Hematopoietic multipotent progenitor cell treated with erythropoietin and hydrocortisone succinate and interleukin-3 and kit ligand, for 4 days (in vitro differentiated cells): ENCODE measurements at regions not wholly inside any gene's neighbourhood (a gene's known extent, or its start where the extent isn't known, plus 50 kb on each side); places are given as distances from the start of the nearest gene placed in this dataset.

Experiments used
- DNase-seq: peaks from one replicate; pipeline ENCODE4 v3.0.0-alpha.2; 2015

- DNase-seq: no peak
Observed at GRCh38 chr2:240287496-240288086, 147.1 kb upstream of the OTOS start.

DNA sequence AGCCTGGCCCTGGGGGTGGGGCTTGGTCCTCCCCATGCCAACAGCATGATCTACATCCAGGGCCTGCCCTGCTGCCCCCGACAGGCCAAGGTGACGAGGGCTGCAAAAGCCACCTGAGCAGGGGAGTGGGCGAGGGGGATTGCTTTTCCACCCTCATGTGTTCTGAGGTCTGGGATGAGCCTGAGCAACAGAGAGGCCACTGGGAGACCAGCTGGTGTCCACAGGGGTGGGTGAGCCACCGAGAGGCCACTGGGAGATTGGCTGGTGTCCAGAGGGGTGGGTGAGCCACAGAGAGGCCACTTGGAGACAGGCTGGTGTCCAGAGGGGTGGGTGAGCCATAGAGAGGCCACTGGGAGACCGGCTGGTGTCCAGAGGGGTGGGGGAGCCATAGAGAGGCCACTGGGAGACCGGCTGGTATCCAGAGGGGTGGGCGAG is 147.4 kb upstream of the GPC1 start:
- no peak for DNase-seq

DNA sequence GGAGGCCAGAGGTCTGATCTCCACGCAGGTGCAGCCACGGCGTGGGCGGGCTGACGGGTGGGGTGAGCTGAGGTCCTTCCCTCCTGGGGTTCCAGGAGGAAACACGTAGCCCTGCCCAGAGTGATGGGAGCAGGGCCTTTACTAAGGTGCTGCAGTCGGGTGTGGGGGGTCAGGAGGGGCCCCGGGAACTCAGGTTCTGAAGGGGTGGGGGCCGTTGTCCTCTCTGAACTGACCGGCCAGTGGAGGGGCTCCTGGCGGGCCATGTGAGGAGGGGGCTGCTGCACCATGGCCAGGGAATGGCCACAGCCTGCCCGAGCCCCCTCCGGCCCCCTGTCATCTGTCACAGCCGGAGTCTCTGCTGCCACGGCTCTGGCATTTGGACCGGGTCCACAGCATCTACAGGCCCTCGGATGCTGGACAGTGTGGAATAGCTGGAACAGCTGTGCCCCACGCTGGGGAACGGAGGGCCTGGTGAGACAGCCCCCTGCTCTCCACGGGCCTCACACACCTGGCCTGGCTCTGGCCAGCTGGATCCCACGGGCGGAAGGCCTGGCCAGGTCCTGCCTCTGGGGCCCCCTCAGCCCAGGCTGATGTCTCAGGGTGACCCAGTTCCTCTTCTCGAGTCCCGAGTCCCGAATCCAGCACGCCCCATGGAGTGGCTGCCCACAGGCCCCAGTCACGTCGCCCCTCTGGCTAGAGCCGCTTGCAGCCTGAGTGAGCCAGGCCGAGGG is 145.6 kb upstream of the GPC1 start:
- DNase-seq: no peak

GRCh38 chr2:240290432-240291336 is 144.8 kb upstream of the GPC1 start:
- DNase-seq: no peak

- no peak for DNase-seq
Observed at GRCh38 chr2:240291337-240292034, 144.0 kb upstream of the GPC1 start.

GRCh38 chr2:240292035-240292574 is 143.4 kb upstream of the GPC1 start:
- DNase-seq: no peak

- no peak for DNase-seq
Observed at GRCh38 chr2:240292619-240293525, 142.6 kb upstream of the GPC1 start.

- DNase-seq: no peak
Observed at GRCh38 chr2:240293557-240294461, 141.7 kb upstream of the GPC1 start.

DNA sequence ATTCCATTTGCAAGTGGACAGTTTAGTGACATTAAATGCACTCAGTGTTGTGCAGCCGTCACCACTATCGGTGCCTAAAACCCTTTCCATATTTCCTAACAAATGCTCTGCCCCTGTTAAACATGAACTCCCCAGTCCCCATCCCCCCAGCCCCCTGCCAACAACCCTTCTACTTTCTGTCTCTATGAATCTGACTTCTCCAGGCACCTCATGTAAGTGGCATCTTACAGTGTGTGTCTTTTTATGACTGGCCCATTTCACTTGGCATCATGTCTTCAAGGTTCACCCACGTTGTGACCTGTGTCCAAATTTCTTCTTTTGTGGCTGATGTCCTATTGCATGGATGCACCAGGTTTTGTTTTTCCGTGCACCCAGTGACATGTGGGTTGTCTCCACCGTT is 140.9 kb upstream of the GPC1 start:
- no peak for DNase-seq

DNA sequence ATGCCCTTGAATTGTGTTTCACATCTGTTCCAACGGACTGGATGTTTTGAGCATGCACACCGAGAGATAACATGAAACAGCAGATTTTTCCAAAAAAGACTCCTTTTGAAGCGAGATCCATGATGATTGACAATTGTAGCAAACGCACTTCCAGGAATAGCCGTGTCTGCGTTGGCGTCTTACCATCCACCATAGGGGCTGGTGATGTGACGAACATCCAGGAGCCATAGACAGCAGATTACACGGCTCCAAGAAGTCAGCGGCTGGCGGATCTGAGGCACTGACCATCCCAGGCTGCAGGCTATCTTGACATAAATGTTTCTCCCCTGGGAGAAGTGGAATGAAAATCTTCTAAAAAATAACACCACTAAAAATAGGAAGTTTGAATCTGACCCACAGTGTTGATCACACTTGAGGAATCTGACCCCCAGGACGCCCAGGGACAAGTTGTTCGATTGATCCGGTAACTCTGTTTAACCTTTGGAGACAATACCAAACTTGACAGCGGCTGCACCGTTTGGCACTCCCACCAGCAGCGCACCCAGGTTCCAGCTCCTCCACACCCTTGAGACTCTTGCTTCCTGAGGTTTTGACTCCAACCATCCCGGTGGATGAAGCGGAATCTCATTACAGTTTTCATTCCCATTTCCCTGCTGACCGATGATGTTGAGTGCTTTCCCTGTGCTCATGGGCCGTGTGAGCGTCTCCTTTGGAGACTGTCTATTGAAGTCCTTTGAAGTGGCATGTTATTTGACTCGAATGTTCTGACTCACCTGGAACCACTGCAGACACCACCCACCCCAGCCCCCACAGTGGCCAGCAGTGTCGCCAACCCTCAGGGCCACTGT is 140.0 kb upstream of the GPC1 start:
- no peak for DNase-seq

DNA sequence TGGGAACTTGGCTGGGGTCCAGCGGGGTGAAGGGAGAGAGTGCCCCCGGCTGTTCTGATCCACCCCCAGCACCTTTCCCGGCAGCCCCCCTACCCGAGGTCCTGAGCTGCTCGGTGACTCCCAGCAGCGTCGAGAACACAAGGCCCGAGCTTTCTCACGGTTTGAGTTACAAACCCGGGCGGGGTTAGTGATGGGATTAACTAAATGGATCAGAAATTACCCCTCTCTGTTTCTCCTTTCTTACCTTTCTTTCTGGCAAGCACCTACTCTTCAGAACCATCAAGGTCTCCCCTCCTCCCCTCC is 139.4 kb upstream of the GPC1 start:
- DNase-seq: no peak

DNA sequence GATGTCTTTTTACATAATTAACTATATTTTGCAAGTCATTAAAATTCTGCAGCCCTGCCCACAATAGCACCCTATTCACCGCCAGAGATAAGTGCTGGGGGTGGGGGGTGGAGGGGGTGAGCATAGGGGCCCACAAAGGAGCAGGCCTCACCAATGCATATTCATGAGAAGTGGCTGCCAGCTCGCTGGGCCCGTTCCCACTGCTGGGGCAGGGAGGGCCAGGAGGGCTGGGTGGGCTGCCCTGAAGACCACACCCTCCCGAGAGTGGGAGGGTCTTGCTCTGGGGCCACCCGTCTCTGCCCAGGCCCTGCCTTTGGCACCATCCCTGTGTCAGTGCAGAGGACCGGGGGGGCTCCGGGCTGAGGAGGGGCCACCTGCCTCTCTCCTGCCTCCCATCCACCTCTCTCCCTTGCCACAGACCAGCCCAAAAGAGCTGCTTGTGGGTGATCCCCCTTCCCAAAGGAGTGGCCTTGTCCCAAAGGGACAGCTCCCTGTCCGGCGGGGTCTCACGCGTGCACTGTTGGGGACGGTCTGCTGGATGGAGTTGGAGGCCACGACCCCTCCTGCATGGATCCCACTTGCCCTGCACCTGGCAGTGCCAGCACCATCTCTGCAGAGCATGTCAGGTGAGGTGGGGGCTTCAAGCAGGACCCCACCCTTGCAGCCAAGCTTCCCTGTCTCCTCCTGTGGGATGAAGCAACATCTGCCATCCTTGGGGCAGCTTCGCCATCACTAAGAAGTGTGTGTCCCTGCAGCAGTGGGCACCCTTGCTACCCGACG is 138.8 kb upstream of the GPC1 start:
- no peak for DNase-seq

- no peak for DNase-seq
Observed at GRCh38 chr2:240297256-240298116, 138.0 kb upstream of the GPC1 start.

GRCh38 chr2:240298117-240298790 is 137.2 kb upstream of the GPC1 start:
- no peak for DNase-seq

- DNase-seq: no peak
Observed at GRCh38 chr2:240298803-240299709, 136.4 kb upstream of the GPC1 start.

GRCh38 chr2:240299710-240300068 is 135.8 kb upstream of the GPC1 start:
- no peak for DNase-seq
